Endothelial cell of umbilical vein (primary cell): ENCODE measurements at regions not wholly inside any gene's neighbourhood (a gene's known extent, or its start where the extent isn't known, plus 50 kb on each side); places are given as distances from the start of the nearest gene placed in this dataset.

ENCODE experiments used
- CTCF ChIP-seq, 2 donors: IDR thresholded peaks; 1 replicate in 1 of 2; 2 replicates in 1 of 2; pipeline ENCODE4 v1.5.1; 2011; ENCODE audit warnings: low read length in 2 of 2, mild to moderate bottlenecking in 2 of 2, moderate library complexity in 2 of 2, control low read depth in 1 of 2, inconsistent platforms in 1 of 2, low read depth in 1 of 2; ENCODE audit not compliant: insufficient read depth in 1 of 2; ENCODE audit errors: extremely low read depth in 1 of 2
- EZH2 ChIP-seq: IDR thresholded peaks from 2 replicates; pipeline ENCODE4 v1.6.1; 2012; ENCODE audit warnings: borderline replicate concordance, low read depth, mild to moderate bottlenecking, moderate library complexity, low read length, inconsistent platforms; ENCODE audit not compliant: severe bottlenecking
- JUN ChIP-seq: IDR thresholded peaks from 2 replicates; pipeline ENCODE4 v1.6.1; 2011; ENCODE audit warnings: borderline replicate concordance, low read depth; ENCODE audit not compliant: insufficient read length, insufficient read depth
- POLR2AphosphoS5 ChIP-seq: IDR thresholded peaks from 2 replicates; pipeline ENCODE4 v1.6.1; 2012; ENCODE audit warnings: low read depth, mild to moderate bottlenecking, control low read depth, low read length, moderate library complexity; ENCODE audit not compliant: insufficient read depth

DNA sequence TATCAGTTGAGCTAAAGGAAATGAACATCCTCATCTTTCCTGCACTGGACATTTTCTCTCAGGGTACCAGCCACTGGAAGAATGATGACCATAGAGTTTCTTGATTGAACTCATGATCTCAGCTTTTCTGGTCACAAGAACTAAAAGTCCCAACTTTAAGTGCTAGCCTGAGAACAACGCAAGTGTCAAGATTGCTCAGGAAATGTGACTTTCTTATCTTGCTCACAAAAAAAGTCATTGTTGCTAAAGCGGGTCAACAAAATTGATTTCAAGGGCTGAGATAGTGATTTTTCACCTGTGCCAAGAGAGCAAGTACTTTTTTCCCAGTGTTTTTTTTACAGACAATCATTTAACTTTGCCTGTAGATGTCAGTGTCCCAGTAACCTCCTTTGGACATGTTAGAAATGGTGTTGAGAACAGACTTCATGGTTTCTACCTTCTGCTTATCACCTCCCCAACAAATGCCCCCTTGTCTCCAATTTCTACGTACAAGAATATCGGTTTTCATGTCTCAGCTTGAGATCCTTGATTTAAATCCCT lies 125.9 kb downstream of the SEMA6D start:
- TF ChIP-seq JUN (no peak), CTCF (IDR thresholded peaks at IDR 0.05; ENCODE audit: extremely low read depth in 1 of 2, insufficient read depth in 1 of 2, low read depth in 1 of 2, low read length in 2 of 2) (no peak), POLR2AphosphoS5 (no peak), EZH2 (no peak)
